ENCODE measurements at regions not wholly inside any gene's neighbourhood (a gene's known extent, or its start where the extent isn't known, plus 50 kb on each side); places are given as distances from the start of the nearest gene placed in this dataset.
A peak's percentile ranks its signal among the peaks of the same experiment; 100 is the strongest.
"Not testable (repeated sequence)": the region's sequence is repeated elsewhere in the genome, so short reads cannot be mapped to it uniquely, and the experiment has no call there.

- DNase-seq: peak; percentile 96
Observed at GRCh38 chr7:66413379-66414114, 208.4 kb downstream of the TPST1 start.

GRCh38 chr7:66415659-66416265, 210.6 kb downstream of the TPST1 start:
- DNase-seq: no peak

- DNase-seq: no peak
Observed at GRCh38 chr7:66418537-66418936, 210.1 kb upstream of the KCTD7 start.

- no peak for DNase-seq
Observed at GRCh38 chr7:66419210-66419609, 209.5 kb upstream of the KCTD7 start.

- no peak for DNase-seq
Observed at GRCh38 chr7:66421830-66422475, 206.7 kb upstream of the KCTD7 start.

- DNase-seq: no peak
Observed at GRCh38 chr7:66423729-66424128, 205.0 kb upstream of the KCTD7 start.

- DNase-seq: no peak
Observed at GRCh38 chr7:66426332-66426731, 202.3 kb upstream of the KCTD7 start.

- DNase-seq: no peak
Observed at GRCh38 chr7:66426996-66427395, 201.7 kb upstream of the KCTD7 start.

- DNase-seq: no peak
Observed at GRCh38 chr7:66427956-66428355, 200.7 kb upstream of the KCTD7 start.

- DNase-seq: no peak
Observed at GRCh38 chr7:66429498-66430163, 199.1 kb upstream of the KCTD7 start.

GRCh38 chr7:66430164-66430545, 198.5 kb upstream of the KCTD7 start:
- DNase-seq: no peak

- DNase-seq: not testable (repeated sequence)
Observed at GRCh38 chr7:66438703-66439405, 189.8 kb upstream of the KCTD7 start.

GRCh38 chr7:66442385-66442784, 186.3 kb upstream of the KCTD7 start:
- DNase-seq: no peak

GRCh38 chr7:66443946-66444345, 184.7 kb upstream of the KCTD7 start:
- DNase-seq: no peak

GRCh38 chr7:66447007-66447406, 181.7 kb upstream of the KCTD7 start:
- DNase-seq: not testable (repeated sequence)

- not testable (repeated sequence) for DNase-seq
Observed at GRCh38 chr7:66450814-66451213, 177.9 kb upstream of the KCTD7 start.

- DNase-seq: not testable (repeated sequence)
Observed at GRCh38 chr7:66451713-66452112, 177.0 kb upstream of the KCTD7 start.

GRCh38 chr7:66452165-66452564, 176.5 kb upstream of the KCTD7 start:
- DNase-seq: no peak

GRCh38 chr7:66453340-66453739, 175.3 kb upstream of the KCTD7 start:
- no peak for DNase-seq

- peak; percentile 3 for DNase-seq
Observed at GRCh38 chr7:66454600-66455225, 174.0 kb upstream of the KCTD7 start.

- not testable (repeated sequence) for DNase-seq
Observed at GRCh38 chr7:66455432-66455831, 173.2 kb upstream of the KCTD7 start.

GRCh38 chr7:66456431-66456830, 172.2 kb upstream of the KCTD7 start:
- not testable (repeated sequence) for DNase-seq

Data from tongue (tissue), 1 donor.